ENCODE measurements at regions not wholly inside any gene's neighbourhood (a gene's known extent, or its start where the extent isn't known, plus 50 kb on each side); places are given as distances from the start of the nearest gene placed in this dataset.
"Not testable (repeated sequence)": the region's sequence is repeated elsewhere in the genome, so short reads cannot be mapped to it uniquely, and the experiment has no call there.

- in situ Hi-C loops (cut with HindIII; ENCODE audit: low sequenced_read_pairs): no loop called here
Measured at GRCh38 chr20:23299673-23300050, 50.9 kb upstream of the NXT1 start.

GRCh38 chr20:23298926-23299672, 51.5 kb upstream of the NXT1 start:
- in situ Hi-C loops (cut with HindIII; ENCODE audit: low sequenced_read_pairs): no loop called here

- in situ Hi-C loops (cut with HindIII; ENCODE audit: low sequenced_read_pairs): no loop called here
Measured at GRCh38 chr20:23298155-23298554, 52.4 kb upstream of the NXT1 start.

- in situ Hi-C loops (cut with HindIII; ENCODE audit: low sequenced_read_pairs): no loop called here
Measured at GRCh38 chr20:23296841-23297701, 53.5 kb upstream of the NXT1 start.

GRCh38 chr20:23295934-23296333, 54.7 kb upstream of the NXT1 start:
- in situ Hi-C loops (cut with HindIII; ENCODE audit: low sequenced_read_pairs): no loop called here

GRCh38 chr20:23294671-23295070, 55.9 kb upstream of the NXT1 start:
- in situ Hi-C loops (cut with HindIII; ENCODE audit: low sequenced_read_pairs): no loop called here

GRCh38 chr20:23294166-23294565, 56.4 kb upstream of the NXT1 start:
- in situ Hi-C loops (cut with HindIII; ENCODE audit: low sequenced_read_pairs): no loop called here

GRCh38 chr20:23293689-23294088, 56.9 kb upstream of the NXT1 start:
- in situ Hi-C loops (cut with HindIII; ENCODE audit: low sequenced_read_pairs): no loop called here

- in situ Hi-C loops (cut with HindIII; ENCODE audit: low sequenced_read_pairs): not testable (repeated sequence)
Measured at GRCh38 chr20:23292311-23292710, 58.3 kb upstream of the NXT1 start.

- in situ Hi-C loops (cut with HindIII; ENCODE audit: low sequenced_read_pairs): no loop called here
Measured at GRCh38 chr20:23291575-23292240, 58.9 kb upstream of the NXT1 start.

GRCh38 chr20:23290761-23291574, 59.6 kb upstream of the NXT1 start:
- in situ Hi-C loops (cut with HindIII; ENCODE audit: low sequenced_read_pairs): no loop called here

- in situ Hi-C loops (cut with HindIII; ENCODE audit: low sequenced_read_pairs): no loop called here
Measured at GRCh38 chr20:23289724-23290395, 60.7 kb upstream of the NXT1 start.

- in situ Hi-C loops (cut with HindIII; ENCODE audit: low sequenced_read_pairs): no loop called here
Measured at GRCh38 chr20:23289249-23289648, 61.3 kb upstream of the NXT1 start.

GRCh38 chr20:23287354-23288190, 63.0 kb upstream of the NXT1 start:
- in situ Hi-C loops (cut with HindIII; ENCODE audit: low sequenced_read_pairs): no loop called here

GRCh38 chr20:23286346-23286745, 64.2 kb upstream of the NXT1 start:
- in situ Hi-C loops (cut with HindIII; ENCODE audit: low sequenced_read_pairs): no loop called here

- in situ Hi-C loops (cut with HindIII; ENCODE audit: low sequenced_read_pairs): no loop called here
Measured at GRCh38 chr20:23285536-23285935, 65.1 kb upstream of the NXT1 start.

- in situ Hi-C loops (cut with HindIII; ENCODE audit: low sequenced_read_pairs): no loop called here
Measured at GRCh38 chr20:23284009-23284408, 66.6 kb upstream of the NXT1 start.

GRCh38 chr20:23283096-23283850, 67.3 kb upstream of the NXT1 start:
- in situ Hi-C loops (cut with HindIII; ENCODE audit: low sequenced_read_pairs): no loop called here

- in situ Hi-C loops (cut with HindIII; ENCODE audit: low sequenced_read_pairs): no loop called here
Measured at GRCh38 chr20:23282546-23282945, 68.0 kb upstream of the NXT1 start.
